ENCODE measurements at regions not wholly inside any gene's neighbourhood (a gene's known extent, or its start where the extent isn't known, plus 50 kb on each side); places are given as distances from the start of the nearest gene placed in this dataset.

- DNase-seq = no peak
Observed at GRCh38 chr3:81968658-81969057, 207.2 kb upstream of the GBE1 start.

- DNase-seq = no peak
Observed at GRCh38 chr3:81967393-81967792, 205.9 kb upstream of the GBE1 start.

- no peak for DNase-seq
Observed at GRCh38 chr3:81965696-81966095, 204.3 kb upstream of the GBE1 start.

GRCh38 chr3:81962396-81962795 lies 201.0 kb upstream of the GBE1 start:
- no peak for DNase-seq

GRCh38 chr3:81958972-81959640 lies 197.7 kb upstream of the GBE1 start:
- no peak for DNase-seq

GRCh38 chr3:81955878-81956277 lies 194.4 kb upstream of the GBE1 start:
- DNase-seq = peak; percentile 35

- DNase-seq = no peak
Observed at GRCh38 chr3:81953111-81953510, 191.7 kb upstream of the GBE1 start.

- DNase-seq = peak; percentile 51
Observed at GRCh38 chr3:81952141-81952540, 190.7 kb upstream of the GBE1 start.

- no peak for DNase-seq
Observed at GRCh38 chr3:81951636-81952035, 190.2 kb upstream of the GBE1 start.

- DNase-seq = no peak
Observed at GRCh38 chr3:81951106-81951505, 189.7 kb upstream of the GBE1 start.

- DNase-seq = no peak
Observed at GRCh38 chr3:81947359-81947758, 185.9 kb upstream of the GBE1 start.

- DNase-seq = no peak
Observed at GRCh38 chr3:81938681-81939080, 177.2 kb upstream of the GBE1 start.

- no peak for DNase-seq
Observed at GRCh38 chr3:81936817-81937216, 175.4 kb upstream of the GBE1 start.

GRCh38 chr3:81932681-81933080 lies 171.2 kb upstream of the GBE1 start:
- DNase-seq = no peak

GRCh38 chr3:81931265-81932251 lies 170.1 kb upstream of the GBE1 start:
- no peak for DNase-seq

- DNase-seq = no peak
Observed at GRCh38 chr3:81929697-81930096, 168.3 kb upstream of the GBE1 start.

- no peak for DNase-seq
Observed at GRCh38 chr3:81927811-81928210, 166.4 kb upstream of the GBE1 start.

GRCh38 chr3:81925385-81925784 lies 163.9 kb upstream of the GBE1 start:
- DNase-seq = no peak

GRCh38 chr3:81923038-81923437 lies 161.6 kb upstream of the GBE1 start:
- no peak for DNase-seq

- no peak for DNase-seq
Observed at GRCh38 chr3:81922404-81922803, 161.0 kb upstream of the GBE1 start.

GRCh38 chr3:81920816-81921215 lies 159.4 kb upstream of the GBE1 start:
- DNase-seq = peak; percentile 75

- DNase-seq = no peak
Observed at GRCh38 chr3:81916890-81917289, 155.4 kb upstream of the GBE1 start.

All from muscle of arm (tissue), 1 donor.